HEK293T (cell line): ENCODE measurements at regions not wholly inside any gene's neighbourhood (a gene's known extent, or its start where the extent isn't known, plus 50 kb on each side); places are given as distances from the start of the nearest gene placed in this dataset.

Experiments
- CTCF ChIA-PET: fragments of 350-600 bp; formaldehyde crosslinking; extraction: SDS; loops from one replicate; lab custom pipeline; 2021; ENCODE audit warnings: antibody characterized with exemption, inconsistent platforms; lab: Yijun Ruan, JAX
- POLR2A ChIA-PET: fragments of 350-600 bp; formaldehyde crosslinking; extraction: SDS; loops from one replicate; lab custom pipeline; 2020; ENCODE audit warnings: antibody characterized with exemption, inconsistent platforms; lab: Yijun Ruan, JAX
- DNase-seq: peaks from one replicate; pipeline ENCODE4 v3.0.0; 2012; ENCODE audit warnings: mixed read lengths; ENCODE audit errors: extremely low spot score
- ARNT ChIP-seq: fragments of 450-650 bp; IDR thresholded peaks from 2 replicates; pipeline ENCODE4 v1.6.1; 2017; ENCODE audit warnings: mild to moderate bottlenecking
- BHLHE40 ChIP-seq: fragments of 450-650 bp; IDR thresholded peaks from 2 replicates; pipeline ENCODE4 v1.6.1; 2016; ENCODE audit warnings: mild to moderate bottlenecking, moderate library complexity, borderline replicate concordance
- CTBP1 ChIP-seq: fragments of 450-650 bp; IDR thresholded peaks from 2 replicates; pipeline ENCODE4 v1.6.1; 2016; ENCODE audit warnings: borderline replicate concordance
- ELF4 ChIP-seq: fragments of 450-650 bp; IDR thresholded peaks from 2 replicates; pipeline ENCODE4 v1.6.1; 2017; ENCODE audit warnings: antibody characterized with exemption
- FOXA1 ChIP-seq: fragments of 450-650 bp; IDR thresholded peaks from 2 replicates; pipeline ENCODE4 v1.6.1; 2016; ENCODE audit warnings: mild to moderate bottlenecking
- FOXK2 ChIP-seq: fragments of 450-650 bp; IDR thresholded peaks from 2 replicates; pipeline ENCODE4 v1.6.1; 2016; ENCODE audit warnings: mild to moderate bottlenecking
- FOXM1 ChIP-seq: fragments of 450-650 bp; IDR thresholded peaks from 2 replicates; pipeline ENCODE4 v1.6.1; 2017; ENCODE audit warnings: mild to moderate bottlenecking, borderline replicate concordance
- HDGF ChIP-seq: fragments of 450-650 bp; IDR thresholded peaks from 2 replicates; pipeline ENCODE4 v1.6.1; 2017; ENCODE audit warnings: antibody characterized with exemption, borderline replicate concordance
- L3MBTL2 ChIP-seq: fragments of 450-650 bp; conservative IDR thresholded peaks from 2 replicates; pipeline ENCODE4 v1.6.1; 2016; ENCODE audit warnings: mild to moderate bottlenecking
- LEF1 ChIP-seq: fragments of 450-650 bp; IDR thresholded peaks from 2 replicates; pipeline ENCODE4 v1.6.1; 2017; ENCODE audit warnings: mild to moderate bottlenecking, borderline replicate concordance
- NFRKB ChIP-seq: fragments of 450-650 bp; IDR thresholded peaks from 2 replicates; pipeline ENCODE4 v1.6.1; 2016; ENCODE audit warnings: mild to moderate bottlenecking, moderate library complexity
- SP1 ChIP-seq: fragments of 450-650 bp; IDR thresholded peaks from 2 replicates; pipeline ENCODE4 v1.6.1; 2017
- SUZ12 ChIP-seq: fragments of 450-650 bp; IDR thresholded peaks from 2 replicates; pipeline ENCODE4 v1.6.1; 2016; ENCODE audit warnings: mild to moderate bottlenecking
- TARDBP ChIP-seq: fragments of 450-650 bp; IDR thresholded peaks from 2 replicates; pipeline ENCODE4 v1.6.1; 2016
- ZNF384 ChIP-seq: fragments of 450-650 bp; IDR thresholded peaks from 2 replicates; pipeline ENCODE4 v1.6.1; 2016
- TF ChIP-seq, protein P1 (sequence below): fragments of 450-650 bp; IDR thresholded peaks from 2 replicates; pipeline ENCODE4 v1.6.1; 2016

DNA sequence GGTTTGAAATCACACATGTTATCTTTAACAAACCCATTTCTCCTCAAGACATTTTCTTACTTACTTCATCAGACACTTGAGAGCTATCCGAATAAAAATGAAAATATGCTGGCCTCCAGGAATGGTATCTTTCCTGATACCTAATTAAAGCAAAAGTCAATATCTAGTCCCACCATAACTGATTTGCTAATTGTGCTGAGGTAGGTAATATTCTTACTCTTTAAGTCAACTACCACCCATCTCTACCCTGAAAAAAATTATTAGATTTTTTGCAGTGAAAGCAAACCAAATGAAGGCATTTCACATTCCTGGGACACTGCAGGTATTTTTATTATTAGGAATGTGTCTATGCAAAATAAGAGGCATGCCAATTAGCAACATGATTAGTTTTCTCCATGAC is 175.8 kb downstream of the QDPR start:
- ChIA-PET CTCF (interaction anchor here (1.0 kb wide), 1 partner anchor 12 kb away, joined by 4 read pairs; no protein-coding TSS in a partner anchor), POLR2A (no interaction called here)
- no peak for TF ChIP-seq ARNT
- no peak for TF ChIP-seq FOXA1
- TF ChIP-seq HDGF: no peak
- no peak for TF ChIP-seq FOXK2
- TF ChIP-seq L3MBTL2: no peak
- TF ChIP-seq, protein P1, sequence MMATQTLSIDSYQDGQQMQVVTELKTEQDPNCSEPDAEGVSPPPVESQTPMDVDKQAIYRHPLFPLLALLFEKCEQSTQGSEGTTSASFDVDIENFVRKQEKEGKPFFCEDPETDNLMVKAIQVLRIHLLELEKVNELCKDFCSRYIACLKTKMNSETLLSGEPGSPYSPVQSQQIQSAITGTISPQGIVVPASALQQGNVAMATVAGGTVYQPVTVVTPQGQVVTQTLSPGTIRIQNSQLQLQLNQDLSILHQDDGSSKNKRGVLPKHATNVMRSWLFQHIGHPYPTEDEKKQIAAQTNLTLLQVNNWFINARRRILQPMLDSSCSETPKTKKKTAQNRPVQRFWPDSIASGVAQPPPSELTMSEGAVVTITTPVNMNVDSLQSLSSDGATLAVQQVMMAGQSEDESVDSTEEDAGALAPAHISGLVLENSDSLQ: no peak
- no peak for TF ChIP-seq LEF1
- TF ChIP-seq TARDBP: no peak
- no peak for TF ChIP-seq FOXM1
- no peak for TF ChIP-seq CTBP1
- no peak for TF ChIP-seq BHLHE40
- TF ChIP-seq SP1: no peak
- TF ChIP-seq SUZ12: no peak
- TF ChIP-seq ZNF384: no peak
- no peak for TF ChIP-seq ELF4
- no peak for TF ChIP-seq NFRKB
- no peak for DNase-seq

GRCh38 chr4:17335371-17335770 is 176.5 kb downstream of the QDPR start:
- TF ChIP-seq FOXK2: no peak
- no peak for TF ChIP-seq FOXM1
- TF ChIP-seq FOXA1: no peak
- TF ChIP-seq ZNF384: no peak
- TF ChIP-seq SUZ12: no peak
- TF ChIP-seq, protein P1: no peak
- no peak for TF ChIP-seq CTBP1
- TF ChIP-seq BHLHE40: no peak
- no peak for TF ChIP-seq L3MBTL2
- no peak for TF ChIP-seq SP1
- TF ChIP-seq TARDBP: no peak
- no peak for TF ChIP-seq LEF1
- TF ChIP-seq NFRKB: no peak
- no peak for TF ChIP-seq ELF4
- no peak for TF ChIP-seq ARNT
- TF ChIP-seq HDGF: no peak
- CTCF ChIA-PET: interaction anchor here (1.0 kb wide), 1 partner anchor 11 kb away, joined by 4 read pairs; no protein-coding TSS in a partner anchor
- DNase-seq: no peak
- POLR2A ChIA-PET: no interaction called here

DNA sequence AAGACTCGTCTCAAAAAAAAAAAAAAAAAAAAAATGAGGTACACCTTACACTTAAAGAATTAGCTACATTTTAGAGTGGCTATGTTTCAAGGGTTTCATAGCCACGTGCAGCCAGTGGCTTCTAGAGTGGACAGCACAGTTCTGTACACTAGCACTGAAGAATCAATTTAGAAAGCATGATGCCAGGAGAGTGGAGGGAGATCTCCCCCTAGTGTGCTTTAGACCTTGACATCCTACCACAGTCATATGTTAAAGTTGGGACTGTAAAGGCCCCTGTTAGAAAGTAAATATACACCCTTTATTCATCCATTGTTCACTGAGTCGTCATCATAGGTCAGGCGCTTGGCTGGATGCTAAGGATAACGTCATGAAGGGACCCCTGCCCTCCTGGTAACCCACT is 179.4 kb downstream of the QDPR start:
- DNase-seq: no peak
- POLR2A ChIA-PET: no interaction called here
- TF ChIP-seq TARDBP (no peak), FOXM1 (no peak), L3MBTL2 (no peak), HDGF (no peak), BHLHE40 (no peak), FOXA1 (no peak), LEF1 (no peak), ELF4 (no peak), SUZ12 (no peak), ZNF384 (no peak), SP1 (no peak)
- TF ChIP-seq, protein P1: no peak
- CTCF ChIA-PET: interaction anchor here (0.6 to 1.0 kb wide), 2 partner anchors 8 to 114 kb away, joined by 3 to 9 read pairs; no protein-coding TSS in a partner anchor

- ChIA-PET CTCF (no interaction called here), POLR2A (no interaction called here)
- TF ChIP-seq FOXK2 (no peak), CTBP1 (no peak)
- TF ChIP-seq, protein P1: no peak
- DNase-seq: no peak
Observed at GRCh38 chr4:17329046-17329445, 182.8 kb downstream of the QDPR start.

DNA sequence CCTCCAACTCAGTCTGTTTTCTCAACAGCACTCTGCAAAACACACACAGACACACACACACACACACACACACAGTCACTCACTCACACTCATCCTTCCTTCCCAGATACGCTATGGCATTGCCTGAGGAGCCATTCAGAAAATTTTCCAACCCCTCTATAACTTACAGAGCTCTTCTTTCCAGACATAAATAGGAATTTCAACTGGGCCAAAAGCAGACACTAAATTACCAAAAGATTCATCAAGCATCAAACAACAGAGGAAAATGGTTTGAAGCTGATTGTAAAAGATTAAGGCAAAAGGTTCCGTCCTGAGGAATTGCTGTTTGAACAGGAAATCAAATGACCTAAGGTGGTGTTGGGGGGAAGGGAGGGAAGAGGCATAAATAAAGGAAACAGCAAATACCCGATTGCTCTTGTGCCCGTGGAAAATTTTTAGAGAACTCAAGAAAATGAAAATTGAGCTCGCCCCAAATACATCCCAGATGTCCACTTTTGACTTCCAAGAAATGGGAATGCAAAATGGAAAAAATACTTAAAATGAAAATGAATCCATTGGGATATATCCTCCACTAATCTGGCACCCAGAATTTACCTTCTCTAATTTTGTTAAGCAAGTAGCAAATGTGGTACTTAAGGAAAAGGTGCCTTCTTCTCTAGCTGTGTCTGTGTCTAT is 183.6 kb downstream of the QDPR start:
- ChIA-PET POLR2A (no interaction called here), CTCF (no interaction called here)
- DNase-seq: no peak
- no peak for TF ChIP-seq ZNF384
- TF ChIP-seq SUZ12: no peak
- no peak for TF ChIP-seq FOXK2
- TF ChIP-seq LEF1: no peak
- TF ChIP-seq TARDBP: no peak
- TF ChIP-seq SP1: no peak
- TF ChIP-seq FOXA1: no peak
- no peak for TF ChIP-seq ARNT
- TF ChIP-seq NFRKB: no peak
- no peak for TF ChIP-seq L3MBTL2

GRCh38 chr4:17327591-17327990 is 184.3 kb downstream of the QDPR start:
- POLR2A ChIA-PET: no interaction called here
- CTCF ChIA-PET: no interaction called here
- DNase-seq: no peak
- TF ChIP-seq BHLHE40 (no peak), FOXA1 (no peak), FOXK2 (no peak), SP1 (no peak), SUZ12 (no peak), ZNF384 (no peak)
- TF ChIP-seq, protein P1: no peak
